PC-3 (cell line): ENCODE measurements at regions not wholly inside any gene's neighbourhood (a gene's known extent, or its start where the extent isn't known, plus 50 kb on each side); places are given as distances from the start of the nearest gene placed in this dataset.
"Not testable (repeated sequence)": the region's sequence is repeated elsewhere in the genome, so short reads cannot be mapped to it uniquely, and the experiment has no call there.

Experiments used
- ATAC-seq: fragments of 200-7000 bp; cut with Tn5 transposase; 2 replicates; pipeline ENCODE4 v1.9.1; 2020; ENCODE audit warnings: mild to moderate bottlenecking, moderate library complexity
- BruUV-seq: library from RNA; stranded (reverse); fragments of 400-500 nt; replicated peaks from 2 replicates; lab custom pipeline; 2021; lab: Mats Ljungman, UMichigan
- CTCF ChIA-PET: fragments of 300-600 bp; sonication (Branson Sonifier 250); formaldehyde crosslinking; loops from one replicate; lab custom pipeline; 2022; ENCODE audit warnings: antibody characterized with exemption; lab: Charles Lee
- POLR2A ChIA-PET: fragments of 300-600 bp; sonication (Branson Sonifier 250); formaldehyde crosslinking; loops from one replicate; lab custom pipeline; 2022; ENCODE audit warnings: antibody characterized with exemption; ENCODE audit not compliant: unreplicated experiment; lab: Charles Lee
- DNase-seq: peaks from one replicate; pipeline ENCODE4 v3.0.0-alpha.2; 2015
- H2AFZ ChIP-seq: fragments of 300-600 bp; sonication (generic); 2 replicates; pipeline ENCODE4 v1.6.0; 2016; ENCODE audit warnings: antibody characterized with exemption, low read length
- H3F3A ChIP-seq: fragments of 300-600 bp; sonication (generic); one replicate; pipeline ENCODE4 v1.6.0; 2017; ENCODE audit warnings: antibody characterized with exemption, low read length, control low read depth, mild to moderate bottlenecking; ENCODE audit not compliant: unreplicated experiment
- H3K27ac ChIP-seq: fragments of 300-600 bp; sonication (generic); 2 replicates; pipeline ENCODE4 v1.5.1; 2016; ENCODE audit warnings: mild to moderate bottlenecking, low read length
- H3K27me3 ChIP-seq: fragments of 300-600 bp; sonication (generic); 2 replicates; pipeline ENCODE4 v1.6.1; 2016; ENCODE audit warnings: low read length, mixed read lengths
- H3K36me3 ChIP-seq: fragments of 300-600 bp; sonication (generic); 2 replicates; pipeline ENCODE4 v1.6.1; 2016; ENCODE audit warnings: low read depth, mixed run types, low read length, mixed read lengths
- H3K4me1 ChIP-seq: fragments of 300-600 bp; sonication (generic); 2 replicates; pipeline ENCODE4 v1.5.1; 2016; ENCODE audit warnings: low read length; ENCODE audit not compliant: insufficient read depth
- H3K4me2 ChIP-seq: fragments of 300-600 bp; sonication (generic); 2 replicates; pipeline ENCODE4 v1.6.0; 2016; ENCODE audit warnings: low read length
- H3K4me3 ChIP-seq: fragments of 300-600 bp; sonication (generic); 2 replicates; pipeline ENCODE4 v1.5.1; 2016; ENCODE audit warnings: mild to moderate bottlenecking, low read length, mixed read lengths
- H3K79me2 ChIP-seq: fragments of 300-600 bp; sonication (generic); 2 replicates; pipeline ENCODE4 v1.6.1; 2017; ENCODE audit warnings: low read length, mixed read lengths
- H3K9ac ChIP-seq: fragments of 300-600 bp; sonication (generic); 2 replicates; pipeline ENCODE4 v1.6.0; 2016; ENCODE audit warnings: mild to moderate bottlenecking, low read length
- H3K9me2 ChIP-seq: fragments of 300-600 bp; sonication (generic); replicated peaks from 2 replicates; pipeline ENCODE4 v1.6.1; 2016; ENCODE audit warnings: mixed run types, low read length, mixed read lengths
- H3K9me3 ChIP-seq: fragments of 300-600 bp; sonication (generic); 2 replicates; pipeline ENCODE4 v1.6.1; 2016; ENCODE audit warnings: low read length, mixed read lengths
- H4K20me1 ChIP-seq: fragments of 300-600 bp; sonication (generic); 2 replicates; pipeline ENCODE4 v1.6.1; 2016; ENCODE audit warnings: low read length, mixed read lengths
- CTCF ChIP-seq: fragments of 300-600 bp; sonication (generic); conservative IDR thresholded peaks from 2 replicates; pipeline ENCODE4 v1.5.1; 2017; ENCODE audit warnings: antibody characterized with exemption, low read depth, mild to moderate bottlenecking, low read length
- EZH2 ChIP-seq: fragments of 300-600 bp; sonication (generic); IDR thresholded peaks from one replicate; pipeline ENCODE4 v1.6.1; 2017; ENCODE audit warnings: antibody characterized with exemption, mild to moderate bottlenecking, low read length; ENCODE audit not compliant: unreplicated experiment
- EZH2phosphoT487 ChIP-seq: fragments of 300-600 bp; sonication (generic); IDR thresholded peaks from 2 replicates; pipeline ENCODE4 v1.6.1; 2018; ENCODE audit warnings: mild to moderate bottlenecking, antibody characterized with exemption, low read length, borderline replicate concordance
- intact Hi-C: fragments of 100-400 bp; cut with micrococcal nuclease; formaldehyde crosslinking; loops from 2 replicates; pipeline ENCODE4 v1.9.0; 2023

GRCh38 chr22:23466351-23466750 lies 113.7 kb downstream of the IGLL1 start:
- no peak overlapping the region for H3K4me2 ChIP-seq
- POLR2A ChIA-PET, result no interaction called here
- H3K9ac ChIP-seq, result no peak overlapping the region
- no peak overlapping the region for H2AFZ ChIP-seq
- no peaks in the 10 kb centered on the region for H3K9me2 ChIP-seq
- DNase-seq (no peak), ATAC-seq (no peak)
- H3K4me3 ChIP-seq, result no peak overlapping the region
- H3F3A ChIP-seq, result no peaks in the 10 kb centered on the region
- no peaks in the 10 kb centered on the region for H3K9me3 ChIP-seq
- H3K79me2 ChIP-seq, result no peaks in the 10 kb centered on the region
- BruUV-seq, result no TSS peak
- CTCF ChIA-PET, result no interaction called here
- intact Hi-C loops, result no loop called here
- no peak overlapping the region for H3K27ac ChIP-seq
- no peak for TF ChIP-seq CTCF
- TF ChIP-seq EZH2phosphoT487, result no peak
- no peak for TF ChIP-seq EZH2
- no peaks in the 10 kb centered on the region for H4K20me1 ChIP-seq
- no peaks in the 10 kb centered on the region for H3K4me1 ChIP-seq
- H3K36me3 ChIP-seq, result no peaks in the 10 kb centered on the region
- no peaks in the 10 kb centered on the region; the same call in 1 of the 2 replicates for H3K27me3 ChIP-seq

DNA sequence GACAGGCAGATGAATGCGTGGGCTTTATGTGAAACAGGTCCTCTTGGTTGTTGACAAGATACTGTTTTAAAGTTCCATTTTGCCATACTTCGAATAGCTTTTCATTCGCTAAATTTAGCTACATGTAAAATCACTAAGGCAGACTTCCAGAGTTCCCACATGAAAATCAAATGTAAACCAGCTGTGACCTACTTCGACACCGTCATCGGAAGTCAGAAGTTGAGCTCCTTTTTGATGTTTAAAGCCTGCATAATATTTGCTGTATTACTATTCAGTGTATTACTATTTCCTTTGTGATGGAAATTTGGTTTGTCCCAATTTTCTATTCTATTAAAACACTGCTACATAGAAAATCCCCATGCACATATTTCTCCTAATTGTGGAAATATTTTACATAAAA lies 115.3 kb downstream of the IGLL1 start:
- H3K27me3 ChIP-seq, DNase-seq, H3K27ac ChIP-seq, ATAC-seq, BruUV-seq, CTCF ChIA-PET, H3K9ac ChIP-seq, H3K79me2 ChIP-seq, H3K4me1 ChIP-seq, H3K9me2 ChIP-seq, H3K4me2 ChIP-seq, POLR2A ChIA-PET, H3F3A ChIP-seq, H3K4me3 ChIP-seq, H3K36me3 ChIP-seq, H4K20me1 ChIP-seq, intact Hi-C loops, H2AFZ ChIP-seq, H3K9me3 ChIP-seq: not testable (repeated sequence)

GRCh38 chr22:23460517-23461031 lies 119.5 kb downstream of the IGLL1 start:
- H3K9me3 ChIP-seq, H3K4me1 ChIP-seq, BruUV-seq, POLR2A ChIA-PET, intact Hi-C loops, CTCF ChIA-PET, ATAC-seq, H3K27me3 ChIP-seq, H2AFZ ChIP-seq, H3K9ac ChIP-seq, H3K4me3 ChIP-seq, H3K79me2 ChIP-seq, H4K20me1 ChIP-seq, DNase-seq, H3F3A ChIP-seq, H3K36me3 ChIP-seq, H3K27ac ChIP-seq, H3K4me2 ChIP-seq, H3K9me2 ChIP-seq: not testable (repeated sequence)

- ATAC-seq, H4K20me1 ChIP-seq, H3K27me3 ChIP-seq, H3K4me1 ChIP-seq, H3K36me3 ChIP-seq, intact Hi-C loops, H3K9ac ChIP-seq, DNase-seq, H2AFZ ChIP-seq, H3K79me2 ChIP-seq, CTCF ChIA-PET, H3K4me3 ChIP-seq, H3K4me2 ChIP-seq, H3F3A ChIP-seq, BruUV-seq, POLR2A ChIA-PET, H3K9me3 ChIP-seq, H3K27ac ChIP-seq, H3K9me2 ChIP-seq: not testable (repeated sequence)
Measured at GRCh38 chr22:23459645-23460516, 120.2 kb downstream of the IGLL1 start.
